OCI-LY1 (cell line): ENCODE measurements at regions not wholly inside any gene's neighbourhood (a gene's known extent, or its start where the extent isn't known, plus 50 kb on each side); places are given as distances from the start of the nearest gene placed in this dataset.

Source experiments
- H2AFZ ChIP-seq: fragments of 200-600 bp; sonication (generic), shearing (Covaris generic); 2 replicates; pipeline ENCODE4 v1.6.0; 2014; ENCODE audit warnings: antibody characterized with exemption, mild to moderate bottlenecking, low read length
- H3F3A ChIP-seq: fragments of 200-600 bp; sonication (generic), shearing (Covaris generic); 2 replicates; pipeline ENCODE4 v1.6.0; 2014; ENCODE audit warnings: mild to moderate bottlenecking, antibody characterized with exemption, low read length, moderate library complexity; ENCODE audit not compliant: insufficient read depth
- H3K27ac ChIP-seq: fragments of 200-600 bp; sonication (generic); 2 replicates; pipeline ENCODE4 v1.5.1; 2014; ENCODE audit warnings: low read length, mixed run types, mild to moderate bottlenecking, low read depth; ENCODE audit not compliant: poor library complexity, severe bottlenecking
- H3K27me3 ChIP-seq: fragments of 200-600 bp; sonication (generic); 2 replicates; pipeline ENCODE4 v1.6.0; 2014; ENCODE audit warnings: antibody characterized with exemption, mild to moderate bottlenecking, low read length, moderate library complexity; ENCODE audit not compliant: insufficient read depth
- H3K36me3 ChIP-seq: fragments of 200-600 bp; sonication (generic); 2 replicates; pipeline ENCODE4 v1.6.1; 2014; ENCODE audit warnings: mild to moderate bottlenecking, antibody characterized with exemption, low read length, moderate library complexity, mixed read lengths; ENCODE audit not compliant: insufficient read depth
- H3K4me1 ChIP-seq: fragments of 200-600 bp; sonication (generic); 2 replicates; pipeline ENCODE4 v1.5.1; 2014; ENCODE audit warnings: mild to moderate bottlenecking, low read length, moderate library complexity; ENCODE audit not compliant: insufficient read depth, severe bottlenecking
- H3K4me2 ChIP-seq: fragments of 200-600 bp; sonication (generic), shearing (Covaris generic); 2 replicates; pipeline ENCODE4 v1.6.1; 2014; ENCODE audit warnings: low read length
- H3K4me3 ChIP-seq: fragments of 200-600 bp; sonication (generic); 2 replicates; pipeline ENCODE4 v1.5.1; 2014; ENCODE audit warnings: low read length, low read depth, mild to moderate bottlenecking, mixed read lengths; ENCODE audit not compliant: poor library complexity, severe bottlenecking
- H3K79me2 ChIP-seq: fragments of 200-600 bp; shearing (Covaris generic); 2 replicates; pipeline ENCODE4 v1.6.1; 2016; ENCODE audit warnings: mixed run types, low read length, mixed read lengths; ENCODE audit not compliant: insufficient read depth
- H3K9ac ChIP-seq: fragments of 200-600 bp; sonication (generic), shearing (Covaris generic); 2 replicates; pipeline ENCODE4 v1.6.1; 2014; ENCODE audit warnings: mild to moderate bottlenecking, low read length, mixed read lengths
- H3K9me2 ChIP-seq: fragments of 200-600 bp; sonication (generic), shearing (Covaris generic); 2 replicates; pipeline ENCODE4 v1.6.1; 2014; ENCODE audit warnings: low read depth, mild to moderate bottlenecking, low read length, mixed read lengths
- H3K9me3 ChIP-seq: fragments of 200-600 bp; shearing (Covaris generic); 2 replicates; pipeline ENCODE4 v1.6.1; 2014; ENCODE audit warnings: low read length, mixed read lengths
- H4K20me1 ChIP-seq: fragments of 200-600 bp; sonication (generic), shearing (Covaris generic); 2 replicates; pipeline ENCODE4 v1.6.0; 2016; ENCODE audit warnings: mild to moderate bottlenecking, low read length; ENCODE audit not compliant: insufficient read depth
- EZH2 ChIP-seq: fragments of 200-600 bp; sonication (generic), shearing (Covaris generic); IDR thresholded peaks from 2 replicates; pipeline ENCODE4 v1.8.0; 2017; ENCODE audit warnings: borderline replicate concordance, mixed run types, mild to moderate bottlenecking, antibody characterized with exemption, low read length, moderate library complexity, mixed read lengths
- TF ChIP-seq, protein P1 (sequence below): fragments of 200-600 bp; sonication (generic), shearing (Covaris generic); IDR thresholded peaks from 2 replicates; pipeline ENCODE4 v1.5.1; 2017; ENCODE audit warnings: mild to moderate bottlenecking, antibody characterized with exemption, low read length, moderate library complexity, mixed read lengths

DNA sequence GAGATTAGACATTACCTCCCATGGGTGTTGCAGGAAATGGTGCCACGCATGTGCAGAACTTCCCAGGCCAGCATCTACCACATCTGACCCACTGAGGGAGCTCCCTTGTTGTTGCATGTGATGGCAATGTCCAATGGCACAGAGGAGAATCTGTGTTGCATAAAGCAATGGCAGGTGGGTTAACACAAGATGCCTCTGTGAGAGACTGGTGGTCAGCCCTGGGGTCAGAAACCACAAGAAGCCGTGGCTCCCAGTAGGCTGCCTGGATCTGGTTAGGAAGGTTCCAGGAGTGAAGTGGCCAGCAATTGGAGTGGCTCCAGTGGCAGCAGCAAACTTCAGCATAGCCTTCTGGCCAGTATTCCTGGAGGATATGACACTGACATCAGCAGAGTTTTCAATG is 65.9 kb upstream of the HMGA2 start:
- no peaks in the 10 kb centered on the region for H3K9me2 ChIP-seq
- no peaks in the 10 kb centered on the region for H4K20me1 ChIP-seq
- no peaks in the 10 kb centered on the region for H3F3A ChIP-seq
- no peak overlapping the region for H2AFZ ChIP-seq
- H3K27me3 ChIP-seq = no peaks in the 10 kb centered on the region
- no peak for TF ChIP-seq EZH2
- TF ChIP-seq, protein P1, sequence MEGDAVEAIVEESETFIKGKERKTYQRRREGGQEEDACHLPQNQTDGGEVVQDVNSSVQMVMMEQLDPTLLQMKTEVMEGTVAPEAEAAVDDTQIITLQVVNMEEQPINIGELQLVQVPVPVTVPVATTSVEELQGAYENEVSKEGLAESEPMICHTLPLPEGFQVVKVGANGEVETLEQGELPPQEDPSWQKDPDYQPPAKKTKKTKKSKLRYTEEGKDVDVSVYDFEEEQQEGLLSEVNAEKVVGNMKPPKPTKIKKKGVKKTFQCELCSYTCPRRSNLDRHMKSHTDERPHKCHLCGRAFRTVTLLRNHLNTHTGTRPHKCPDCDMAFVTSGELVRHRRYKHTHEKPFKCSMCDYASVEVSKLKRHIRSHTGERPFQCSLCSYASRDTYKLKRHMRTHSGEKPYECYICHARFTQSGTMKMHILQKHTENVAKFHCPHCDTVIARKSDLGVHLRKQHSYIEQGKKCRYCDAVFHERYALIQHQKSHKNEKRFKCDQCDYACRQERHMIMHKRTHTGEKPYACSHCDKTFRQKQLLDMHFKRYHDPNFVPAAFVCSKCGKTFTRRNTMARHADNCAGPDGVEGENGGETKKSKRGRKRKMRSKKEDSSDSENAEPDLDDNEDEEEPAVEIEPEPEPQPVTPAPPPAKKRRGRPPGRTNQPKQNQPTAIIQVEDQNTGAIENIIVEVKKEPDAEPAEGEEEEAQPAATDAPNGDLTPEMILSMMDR = no peak
- no peak overlapping the region for H3K4me3 ChIP-seq
- no peak overlapping the region for H3K27ac ChIP-seq
- H3K9ac ChIP-seq = no peak overlapping the region
- H3K36me3 ChIP-seq = no peaks in the 10 kb centered on the region
- no peaks in the 10 kb centered on the region for H3K79me2 ChIP-seq
- no peaks in the 10 kb centered on the region for H3K9me3 ChIP-seq
- no peak overlapping the region for H3K4me2 ChIP-seq
- no peaks in the 10 kb centered on the region for H3K4me1 ChIP-seq

GRCh38 chr12:65759735-65760134 is 64.5 kb upstream of the HMGA2 start:
- Histone ChIP-seq H4K20me1 (no peaks in the 10 kb centered on the region), H3K36me3 (no peaks in the 10 kb centered on the region), H3K27ac (no peak overlapping the region), H3F3A (no peaks in the 10 kb centered on the region), H3K79me2 (no peaks in the 10 kb centered on the region), H3K4me3 (no peak overlapping the region), H3K9ac (no peak overlapping the region), H3K9me3 (no peaks in the 10 kb centered on the region), H3K9me2 (no peaks in the 10 kb centered on the region), H3K27me3 (no peaks in the 10 kb centered on the region), H2AFZ (no peak overlapping the region), H3K4me1 (no peaks in the 10 kb centered on the region), H3K4me2 (no peak overlapping the region)
- TF ChIP-seq, protein P1 = no peak
- no peak for TF ChIP-seq EZH2

GRCh38 chr12:65761301-65761700 is 63.0 kb upstream of the HMGA2 start:
- Histone ChIP-seq H3K36me3 (no peaks in the 10 kb centered on the region), H3K4me3 (no peak overlapping the region), H3K4me2 (no peak overlapping the region), H3K4me1 (no peaks in the 10 kb centered on the region), H3K79me2 (no peaks in the 10 kb centered on the region), H4K20me1 (no peaks in the 10 kb centered on the region), H3K9me3 (no peaks in the 10 kb centered on the region), H3K9me2 (no peaks in the 10 kb centered on the region), H3K27ac (no peak overlapping the region), H2AFZ (no peak overlapping the region), H3F3A (no peaks in the 10 kb centered on the region), H3K9ac (no peak overlapping the region), H3K27me3 (no peaks in the 10 kb centered on the region)
- TF ChIP-seq EZH2 = no peak
- TF ChIP-seq, protein P1 = no peak
